ENCODE measurements at regions not wholly inside any gene's neighbourhood (a gene's known extent, or its start where the extent isn't known, plus 50 kb on each side); places are given as distances from the start of the nearest gene placed in this dataset.

DNA sequence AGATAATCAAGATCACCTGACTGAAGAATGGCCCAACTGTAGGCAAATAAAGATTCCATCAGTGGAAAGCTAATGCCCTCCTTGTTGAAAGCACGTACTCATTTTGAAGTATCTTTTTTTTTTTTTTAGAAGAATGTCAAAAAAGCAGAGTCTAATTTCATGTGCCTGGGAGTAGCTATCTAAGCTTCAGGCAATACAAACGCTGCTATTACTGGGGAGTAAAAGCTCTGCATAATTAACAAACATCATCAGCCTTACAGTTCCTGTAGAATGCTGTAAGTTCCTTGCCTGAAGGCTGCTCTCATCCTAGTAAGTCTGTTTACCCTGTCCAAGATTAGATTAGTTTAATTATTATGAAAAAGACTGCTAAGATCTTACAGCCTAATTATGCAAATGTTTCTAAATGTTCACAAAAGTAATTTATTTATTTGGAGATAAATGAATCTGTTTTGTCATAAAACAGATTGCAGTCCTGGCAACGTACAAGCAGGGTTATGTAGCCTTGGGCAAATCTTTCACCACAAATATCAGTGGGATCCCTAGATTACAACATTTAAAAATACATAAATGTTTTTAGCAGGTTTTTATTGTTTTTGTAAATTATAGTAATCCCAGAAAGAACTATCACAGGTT is 451.3 kb upstream of the AGTR1 start:
- TF ChIP-seq CTCF (IDR thresholded peaks at IDR 0.05) = no peak
- TF ChIP-seq POLR2A (IDR thresholded peaks at IDR 0.05) = no peak

All from breast epithelium (tissue), 3 donors.